HCT116 (cell line): ENCODE measurements at regions not wholly inside any gene's neighbourhood (a gene's known extent, or its start where the extent isn't known, plus 50 kb on each side); places are given as distances from the start of the nearest gene placed in this dataset.
"Not testable (repeated sequence)": the region's sequence is repeated elsewhere in the genome, so short reads cannot be mapped to it uniquely, and the experiment has no call there.

Experiments used
- ATAC-seq: fragments of 200-7000 bp; cut with Tn5 transposase; 2 replicates; pipeline ENCODE4 v1.9.1; 2020; ENCODE audit warnings: mild to moderate bottlenecking, moderate library complexity
- BruUV-seq: library from RNA; stranded (reverse); fragments of 400-500 nt; replicated peaks from 2 replicates; lab custom pipeline; 2021; lab: Mats Ljungman, UMichigan
- CTCF ChIA-PET: fragments of 300-600 bp; sonication (Branson Sonifier 250); formaldehyde crosslinking; loops from one replicate; lab custom pipeline; 2021; ENCODE audit warnings: antibody characterized with exemption; lab: Charles Lee
- POLR2A ChIA-PET: fragments of 300-600, 350-600 bp; sonication (Branson Sonifier 250); formaldehyde crosslinking; loops from one replicate; lab custom pipeline; 2021; ENCODE audit warnings: antibody characterized with exemption; lab: Charles Lee
- RAD21 ChIA-PET, 2 experiments: fragments of 300-600 bp; sonication (Branson Sonifier 250); formaldehyde crosslinking; loops; one replicate each; lab custom pipeline; 2023; ENCODE audit warnings: low total read pairs in 2 of 2; ENCODE audit not compliant: uncharacterized antibody in 2 of 2, unreplicated experiment in 2 of 2, low non-redundant PET in 1 of 2; lab: Charles Lee
- DNase-seq: peaks from one replicate; pipeline ENCODE4 v3.0.0-alpha.2; 2010; ENCODE audit warnings: low read depth, low spot score
- H2AFZ ChIP-seq: fragments of 200-600 bp; shearing (Covaris generic), sonication (generic); 2 replicates; pipeline ENCODE4 v1.6.1; 2017; ENCODE audit warnings: low read depth, mixed run types, mixed read lengths, antibody characterized with exemption, low read length; ENCODE audit not compliant: poor library complexity, severe bottlenecking
- H3K27ac ChIP-seq: 2 replicates; pipeline ENCODE4 v1.5.1; 2012; ENCODE audit warnings: low read depth, low read length
- H3K27me3 ChIP-seq: fragments of 200-600 bp; sonication (generic); 2 replicates; pipeline ENCODE4 v1.6.1; 2016; ENCODE audit warnings: mixed run types, low read length, mixed read lengths; ENCODE audit not compliant: insufficient read depth
- H3K36me3 ChIP-seq, 2 experiments: fragments of 200-500 bp in 1 of 2; fragments of 200-600 bp in 1 of 2; sonication (Bioruptor generic) in 1 of 2; sonication (generic) in 1 of 2; 2 replicates each; pipeline versions ENCODE4 v1.5.1 to v1.6.1; 2014 to 2016; ENCODE audit warnings: low read length in 2 of 2, inconsistent platforms in 1 of 2, mixed read lengths in 1 of 2, mixed run types in 1 of 2; ENCODE audit not compliant: insufficient read depth in 2 of 2, control insufficient read depth in 1 of 2
- H3K4me1 ChIP-seq, 2 experiments: fragments of 200-600 bp in 1 of 2; sonication (generic) in 1 of 2; 2 replicates each; pipeline versions ENCODE4 v1.5.1 to v1.6.1; 2012 to 2017; ENCODE audit warnings: low read length in 2 of 2, inconsistent platforms in 1 of 2, mild to moderate bottlenecking in 1 of 2, mixed read lengths in 1 of 2, mixed run types in 1 of 2, moderate library complexity in 1 of 2; ENCODE audit not compliant: insufficient read depth in 2 of 2, control insufficient read depth in 1 of 2
- H3K4me2 ChIP-seq: fragments of 200-600 bp; sonication (generic); 2 replicates; pipeline ENCODE4 v1.6.1; 2017; ENCODE audit warnings: mixed run types, low read length, mixed read lengths
- H3K4me3 ChIP-seq, 2 experiments: fragments of 200-600 bp in 1 of 2; sonication (generic) in 1 of 2; replicated peaks in 1 of 2; 2 replicates each; pipeline ENCODE4 v1.5.1; 2011 to 2016; ENCODE audit warnings: low read length in 2 of 2, control low read depth in 1 of 2, low read depth in 1 of 2, mild to moderate bottlenecking in 1 of 2, mixed read lengths in 1 of 2, mixed run types in 1 of 2
- H3K79me2 ChIP-seq: fragments of 200-600 bp; sonication (generic); 2 replicates; pipeline ENCODE4 v1.6.1; 2017; ENCODE audit warnings: mild to moderate bottlenecking, mixed run types, low read length, moderate library complexity, mixed read lengths; ENCODE audit not compliant: insufficient read depth
- H3K9ac ChIP-seq: fragments of 200-600 bp; sonication (generic); 2 replicates; pipeline ENCODE4 v1.6.1; 2016; ENCODE audit warnings: low read length, mixed read lengths
- H3K9me2 ChIP-seq: fragments of 200-600 bp; sonication (generic), shearing (Covaris generic); 2 replicates; pipeline ENCODE4 v1.6.1; 2017; ENCODE audit warnings: mixed run types, mild to moderate bottlenecking, moderate library complexity; ENCODE audit not compliant: insufficient read depth
- H3K9me3 ChIP-seq, 2 experiments: fragments of 200-500 bp in 1 of 2; fragments of 200-600 bp in 1 of 2; sonication (Bioruptor generic) in 1 of 2; sonication (generic) in 1 of 2; 2 replicates each; pipeline ENCODE4 v1.6.1; 2014 to 2017; ENCODE audit warnings: low read length in 2 of 2, mixed read lengths in 2 of 2, inconsistent platforms in 1 of 2, low read depth in 1 of 2, mild to moderate bottlenecking in 1 of 2, mixed run types in 1 of 2, moderate library complexity in 1 of 2; ENCODE audit not compliant: control insufficient read depth in 1 of 2, insufficient read depth in 1 of 2
- H4K20me1 ChIP-seq: fragments of 200-600 bp; sonication (generic), shearing (Covaris generic); 2 replicates; pipeline ENCODE4 v1.6.1; 2017; ENCODE audit warnings: mixed run types, mild to moderate bottlenecking, moderate library complexity; ENCODE audit not compliant: insufficient read depth
- intact Hi-C: fragments of 100-400 bp; cut with micrococcal nuclease; formaldehyde crosslinking; loops from 2 replicates; pipeline ENCODE4 v1.10.0; 2022

DNA sequence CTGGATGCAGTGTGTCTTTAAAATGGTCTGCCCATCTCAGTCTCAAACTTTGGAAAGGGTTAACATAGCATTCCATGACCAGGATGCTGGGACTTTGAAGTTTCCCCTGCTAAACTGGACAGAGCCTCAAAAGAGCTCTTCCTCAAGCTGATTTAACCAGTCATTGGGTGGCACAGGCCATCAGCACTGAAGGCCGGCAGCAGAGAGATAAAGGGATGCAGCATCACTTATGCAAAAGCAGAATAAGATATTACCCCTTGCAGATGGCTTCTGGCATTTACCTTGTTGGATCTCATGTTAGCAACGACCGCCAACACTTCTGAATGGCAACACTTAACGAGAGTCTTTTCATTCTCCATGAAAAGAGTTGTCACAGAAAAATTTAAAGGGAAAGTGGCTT lies 179.0 kb downstream of the LMLN start:
- DNase-seq, CTCF ChIA-PET, H3K36me3 ChIP-seq, H3K9ac ChIP-seq, H3K27me3 ChIP-seq, H3K9me2 ChIP-seq, H3K79me2 ChIP-seq, RAD21 ChIA-PET, H3K4me2 ChIP-seq, H3K27ac ChIP-seq, H2AFZ ChIP-seq, H4K20me1 ChIP-seq, H3K4me3 ChIP-seq, H3K4me1 ChIP-seq, intact Hi-C loops, BruUV-seq, H3K9me3 ChIP-seq, POLR2A ChIA-PET: not testable (repeated sequence)
- ATAC-seq, result peak; percentile 17; the same call in 1 of the 2 replicates

DNA sequence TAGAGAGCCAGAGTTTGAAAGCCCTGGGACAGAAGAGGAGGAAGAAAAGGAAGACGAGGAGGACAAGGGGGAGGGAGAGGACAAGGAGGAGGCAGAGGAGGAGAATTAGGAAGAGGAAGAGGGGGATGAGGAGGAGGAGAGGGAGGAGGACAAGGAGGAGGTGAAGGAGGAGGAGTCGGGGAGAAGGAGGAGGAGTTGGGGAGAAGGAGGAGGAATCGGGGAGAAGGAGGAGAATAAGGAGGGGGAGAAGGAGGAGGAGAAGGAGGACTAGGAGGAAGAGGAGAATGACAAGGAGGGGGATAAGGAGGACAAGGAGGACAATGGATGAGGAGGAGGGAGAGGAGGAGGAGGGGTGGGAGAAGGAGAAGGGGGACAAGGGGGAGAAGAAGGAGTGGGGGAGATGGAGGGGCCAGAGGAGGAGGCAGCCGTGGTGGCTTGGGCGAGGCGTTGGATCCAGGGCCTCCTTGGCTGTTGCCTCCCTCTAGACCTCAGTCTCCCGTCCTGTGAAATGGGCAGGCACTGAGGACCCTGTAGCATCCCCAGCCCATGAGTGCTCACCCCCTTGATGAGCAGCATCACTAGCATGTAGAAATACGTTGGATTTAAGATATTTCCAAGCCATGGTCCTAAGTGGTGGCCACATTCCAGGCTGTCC lies 179.6 kb downstream of the LMLN start:
- H3K4me1 ChIP-seq, RAD21 ChIA-PET, H4K20me1 ChIP-seq, H3K27ac ChIP-seq, H3K79me2 ChIP-seq, DNase-seq, CTCF ChIA-PET, POLR2A ChIA-PET, H3K9ac ChIP-seq, H3K9me2 ChIP-seq, H3K4me3 ChIP-seq, H3K36me3 ChIP-seq, H3K9me3 ChIP-seq, intact Hi-C loops, H2AFZ ChIP-seq, H3K4me2 ChIP-seq, H3K27me3 ChIP-seq, BruUV-seq: not testable (repeated sequence)
- peak; percentile 84 for ATAC-seq

DNA sequence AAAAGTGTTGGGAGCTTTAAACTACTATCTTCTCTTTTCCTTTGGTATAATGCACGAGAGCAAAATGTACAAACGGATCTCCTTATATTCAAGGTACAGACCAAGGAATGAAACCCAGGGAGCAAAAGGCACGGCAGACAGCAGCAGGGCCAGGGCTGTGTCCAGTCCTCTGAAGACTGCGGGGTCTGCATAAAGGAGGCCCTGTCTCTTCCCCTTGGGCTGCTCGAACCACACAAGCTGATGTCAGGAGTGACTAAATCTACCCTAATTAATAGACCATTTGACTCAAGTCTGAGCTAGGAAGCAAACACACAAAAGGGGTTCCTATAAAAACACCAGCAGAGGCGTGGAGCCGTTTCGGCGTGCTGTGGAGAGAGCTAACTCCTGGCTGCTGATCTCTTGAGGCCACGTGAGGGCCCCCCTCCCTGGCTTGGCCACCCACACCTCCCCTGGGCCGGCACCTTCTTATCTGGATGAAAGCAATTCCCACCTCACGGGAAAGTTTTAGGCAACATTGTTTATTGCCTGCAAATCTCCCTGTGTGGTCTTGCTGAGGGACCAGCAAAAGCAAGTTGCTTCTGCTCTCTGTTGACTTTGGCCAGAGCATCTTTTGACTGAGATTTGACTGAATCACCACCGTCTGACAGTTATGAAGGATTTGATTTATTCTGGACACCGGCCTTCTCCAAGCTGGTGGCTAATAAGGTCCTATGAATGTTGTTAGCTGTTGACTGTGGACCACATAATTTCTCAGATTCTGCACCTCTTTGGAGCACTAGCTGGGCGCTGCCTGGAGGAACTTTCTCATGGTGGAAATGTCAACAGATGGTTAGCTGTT lies 183.5 kb downstream of the LMLN start:
- CTCF ChIA-PET, H3K9me2 ChIP-seq, H3K9ac ChIP-seq, H3K4me3 ChIP-seq, H3K36me3 ChIP-seq, DNase-seq, H4K20me1 ChIP-seq, H3K9me3 ChIP-seq, H3K4me2 ChIP-seq, H3K27ac ChIP-seq, H3K4me1 ChIP-seq, BruUV-seq, POLR2A ChIA-PET, H3K79me2 ChIP-seq, H2AFZ ChIP-seq, intact Hi-C loops, RAD21 ChIA-PET, ATAC-seq, H3K27me3 ChIP-seq: not testable (repeated sequence)

DNA sequence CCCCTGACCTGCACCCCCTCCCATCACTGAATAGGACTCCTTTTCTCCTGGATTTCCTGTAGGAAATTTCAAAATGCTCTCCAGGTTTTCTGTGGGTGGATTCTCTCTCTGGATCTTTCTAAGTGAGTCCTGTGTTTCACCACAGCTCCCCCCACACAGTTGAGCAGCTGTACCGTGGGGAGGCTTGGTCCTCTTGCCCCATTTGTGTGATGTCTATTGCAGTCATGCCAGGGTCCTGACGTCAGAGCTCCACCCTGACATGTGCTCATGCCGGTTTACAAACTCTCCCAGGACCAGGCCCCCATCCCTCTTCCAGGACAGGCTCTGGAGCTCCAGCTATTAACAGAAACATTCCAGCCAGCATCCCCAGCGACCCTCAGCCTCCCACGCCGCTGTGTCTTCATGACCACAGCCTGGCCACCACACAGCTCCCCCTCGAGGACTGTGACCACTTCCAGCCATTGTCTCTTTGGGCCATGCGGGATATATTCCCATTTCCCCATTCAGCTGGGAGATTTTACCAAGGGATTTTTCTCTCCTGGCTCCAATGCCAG lies 185.3 kb downstream of the LMLN start:
- ATAC-seq, POLR2A ChIA-PET, H3K4me2 ChIP-seq, DNase-seq, BruUV-seq, H3K27ac ChIP-seq, RAD21 ChIA-PET, H3K4me3 ChIP-seq, H3K27me3 ChIP-seq, H3K36me3 ChIP-seq, H3K9me3 ChIP-seq, H3K9ac ChIP-seq, H3K9me2 ChIP-seq, intact Hi-C loops, CTCF ChIA-PET, H3K79me2 ChIP-seq, H4K20me1 ChIP-seq, H3K4me1 ChIP-seq, H2AFZ ChIP-seq: not testable (repeated sequence)
